ENCODE measurements at regions not wholly inside any gene's neighbourhood (a gene's known extent, or its start where the extent isn't known, plus 50 kb on each side); places are given as distances from the start of the nearest gene placed in this dataset.

DNA sequence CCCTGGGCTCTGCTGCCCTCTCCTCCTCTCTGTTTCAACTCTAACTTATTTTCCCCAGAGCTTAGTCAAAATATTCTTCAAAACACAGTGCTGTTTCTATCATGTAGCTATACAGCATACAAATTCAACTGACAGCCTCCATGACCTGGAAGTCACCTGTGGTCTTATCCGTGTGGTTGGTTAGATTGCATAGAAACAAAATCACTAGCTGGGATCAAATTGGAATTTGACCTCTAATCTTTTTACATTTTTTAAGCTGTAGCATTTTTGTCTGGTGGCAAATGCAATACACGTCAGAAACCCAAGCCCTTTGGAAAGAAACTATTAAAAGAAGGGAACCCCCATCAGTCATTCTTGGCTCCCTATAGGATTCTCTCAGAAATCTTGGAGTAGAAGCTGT lies 57.3 kb downstream of the ABCC12 start:
- TF ChIP-seq TIGD3 (CRISPR knock-in tag; IDR thresholded peaks at IDR 0.05; ENCODE audit: borderline replicate concordance) (no peak), ARNTL (CRISPR knock-in tag; IDR thresholded peaks at IDR 0.05) (no peak), RNF2 (conservative IDR thresholded peaks at IDR 0.05; ENCODE audit: low read depth) (no peak), ZNF44 (CRISPR knock-in tag; IDR thresholded peaks at IDR 0.05) (no peak), FOXP1 (IDR thresholded peaks at IDR 0.05) (no peak), FOXP1 (CRISPR knock-in tag; IDR thresholded peaks at IDR 0.05) (no peak), RARG (CRISPR knock-in tag; IDR thresholded peaks at IDR 0.05; ENCODE audit: low read depth) (no peak), ZNF333 (CRISPR knock-in tag; IDR thresholded peaks at IDR 0.05; ENCODE audit: borderline replicate concordance) (no peak), ZNF296 (CRISPR knock-in tag; conservative IDR thresholded peaks at IDR 0.05) (no peak), SSRP1 (CRISPR knock-in tag; IDR thresholded peaks at IDR 0.05) (no peak), ZNF510 (CRISPR knock-in tag; IDR thresholded peaks at IDR 0.05; ENCODE audit: low read depth) (no peak), MED8 (CRISPR knock-in tag; IDR thresholded peaks at IDR 0.05; ENCODE audit: insufficient replicate concordance) (no peak), CCAR2 (optimal IDR thresholded peaks at IDR 0.05; ENCODE audit: low read depth, low read length) (no peak), LCORL (IDR thresholded peaks at IDR 0.05) (no peak), LCORL (CRISPR knock-in tag; IDR thresholded peaks at IDR 0.05) (no peak), PHF8 (CRISPR knock-in tag; IDR thresholded peaks at IDR 0.05) (no peak), ZNF207 (IDR thresholded peaks at IDR 0.05; ENCODE audit: borderline replicate concordance) (no peak)
- TF ChIP-seq, protein P1, sequence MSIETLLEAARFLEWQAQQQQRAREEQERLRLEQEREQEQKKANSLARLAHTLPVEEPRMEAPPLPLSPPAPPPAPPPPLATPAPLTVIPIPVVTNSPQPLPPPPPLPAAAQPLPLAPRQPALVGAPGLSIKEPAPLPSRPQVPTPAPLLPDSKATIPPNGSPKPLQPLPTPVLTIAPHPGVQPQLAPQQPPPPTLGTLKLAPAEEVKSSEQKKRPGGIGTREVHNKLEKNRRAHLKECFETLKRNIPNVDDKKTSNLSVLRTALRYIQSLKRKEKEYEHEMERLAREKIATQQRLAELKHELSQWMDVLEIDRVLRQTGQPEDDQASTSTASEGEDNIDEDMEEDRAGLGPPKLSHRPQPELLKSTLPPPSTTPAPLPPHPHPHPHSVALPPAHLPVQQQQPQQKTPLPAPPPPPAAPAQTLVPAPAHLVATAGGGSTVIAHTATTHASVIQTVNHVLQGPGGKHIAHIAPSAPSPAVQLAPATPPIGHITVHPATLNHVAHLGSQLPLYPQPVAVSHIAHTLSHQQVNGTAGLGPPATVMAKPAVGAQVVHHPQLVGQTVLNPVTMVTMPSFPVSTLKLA (IDR thresholded peaks at IDR 0.05), result no peak
- Histone ChIP-seq H3K4me2 (ENCODE audit: low read depth, low read length) (no peak overlapping the region), H4K20me1 (ENCODE audit: insufficient read depth, low read length) (no peaks in the 10 kb centered on the region), H3K79me2 (ENCODE audit: insufficient read depth, low read length) (no peaks in the 10 kb centered on the region), H3K9ac (ENCODE audit: insufficient read depth, low read depth, low read length) (no peak overlapping the region), H3K9me3 (ENCODE audit: low read length) (no peaks in the 10 kb centered on the region), H3K36me3 (replicated peaks in 1 of 2; ENCODE audit: control insufficient read depth in 1 of 2, insufficient read depth in 2 of 2, low read length in 2 of 2) (no peaks in the 10 kb centered on the region), H2AFZ (ENCODE audit: low read length) (no peak overlapping the region), H3K4me1 (ENCODE audit: insufficient read depth, low read length) (peaks cover 14% of the 10 kb centered on the region; the same call in 1 of the 2 replicates), H3K27ac (ENCODE audit: extremely low read length, insufficient read depth, low read length) (no peak overlapping the region), H3K27me3 (ENCODE audit: control insufficient read depth in 1 of 2, insufficient read depth in 2 of 2, low read length in 2 of 2) (peaks cover 0 to 13% of the 10 kb centered on the region in 2 experiments; a peak in 2 of 5 replicates), H3K4me3 (replicated peaks in 1 of 3; ENCODE audit: insufficient read depth in 1 of 3, low read depth in 2 of 3, low read length in 3 of 3) (no peak overlapping the region)
- FAIRE-seq (no peak), DNase-seq (ENCODE audit: low spot score) (no peak), ATAC-seq (no peak)
- intact Hi-C loops (cut with micrococcal nuclease; ENCODE audit: unreplicated experiment) (no loop called here), in situ Hi-C loops (cut with HindIII; ENCODE audit: extremely low pct_ligation_motif_present, low pct_unique_long_range_greater_than_20kb) (no loop called here)
- no TSS peak for BruUV-seq (replicated peaks)
- POLR2A ChIA-PET, result no interaction called here
- WGBS (ENCODE audit: low lambda C conversion rate), result 68% methylated on average over 2 of the region's 2 CpGs
- CTCF ChIA-PET (ENCODE audit: low intra/inter-chr PET ratio, low total read pairs), result no interaction called here
